ENCODE measurements at regions not wholly inside any gene's neighbourhood (a gene's known extent, or its start where the extent isn't known, plus 50 kb on each side); places are given as distances from the start of the nearest gene placed in this dataset.

- H3K9me3 ChIP-seq (ENCODE audit: control insufficient read depth, insufficient read depth, low read depth, low read length) = no peaks in the 10 kb centered on the region; the same call in 1 of the 2 replicates
- no peaks in the 10 kb centered on the region for H3K4me1 ChIP-seq (ENCODE audit: control insufficient read depth, insufficient read depth, low read length)
- no peaks in the 10 kb centered on the region for H3K36me3 ChIP-seq (ENCODE audit: control insufficient read depth, insufficient read depth, low read length)
- H3K9ac ChIP-seq (ENCODE audit: low read length) = no peak overlapping the region
- no peaks in the 10 kb centered on the region for H3K27me3 ChIP-seq (ENCODE audit: control insufficient read depth, insufficient read depth, low read length)
- H3K27ac ChIP-seq (ENCODE audit: low read depth, low read length) = no peak overlapping the region
- H3K4me3 ChIP-seq (ENCODE audit: low read depth, low read length) = no peak overlapping the region
Measured at GRCh38 chr9:116032683-116033440, 120.7 kb upstream of the PAPPA start.

GRCh38 chr9:116039312-116039711 lies 114.3 kb upstream of the PAPPA start:
- Histone ChIP-seq H3K4me1 (ENCODE audit: control insufficient read depth, insufficient read depth, low read length) (no peaks in the 10 kb centered on the region), H3K9me3 (ENCODE audit: control insufficient read depth, insufficient read depth, low read depth, low read length) (no peaks in the 10 kb centered on the region), H3K9ac (ENCODE audit: low read length) (no peak overlapping the region), H3K36me3 (ENCODE audit: control insufficient read depth, insufficient read depth, low read length) (no peaks in the 10 kb centered on the region), H3K27ac (ENCODE audit: low read depth, low read length) (no peak overlapping the region), H3K27me3 (ENCODE audit: control insufficient read depth, insufficient read depth, low read length) (no peaks in the 10 kb centered on the region), H3K4me3 (ENCODE audit: low read depth, low read length) (no peak overlapping the region)

GRCh38 chr9:116039893-116040292 lies 113.7 kb upstream of the PAPPA start:
- Histone ChIP-seq H3K36me3 (ENCODE audit: control insufficient read depth, insufficient read depth, low read length) (no peaks in the 10 kb centered on the region), H3K9ac (ENCODE audit: low read length) (no peak overlapping the region), H3K9me3 (ENCODE audit: control insufficient read depth, insufficient read depth, low read depth, low read length) (no peaks in the 10 kb centered on the region), H3K27ac (ENCODE audit: low read depth, low read length) (no peak overlapping the region), H3K27me3 (ENCODE audit: control insufficient read depth, insufficient read depth, low read length) (no peaks in the 10 kb centered on the region), H3K4me1 (ENCODE audit: control insufficient read depth, insufficient read depth, low read length) (no peaks in the 10 kb centered on the region), H3K4me3 (ENCODE audit: low read depth, low read length) (no peak overlapping the region)

- Histone ChIP-seq H3K4me3 (ENCODE audit: low read depth, low read length) (no peak overlapping the region), H3K9ac (ENCODE audit: low read length) (no peak overlapping the region), H3K27me3 (ENCODE audit: control insufficient read depth, insufficient read depth, low read length) (no peaks in the 10 kb centered on the region), H3K27ac (ENCODE audit: low read depth, low read length) (no peak overlapping the region), H3K4me1 (ENCODE audit: control insufficient read depth, insufficient read depth, low read length) (no peaks in the 10 kb centered on the region), H3K9me3 (ENCODE audit: control insufficient read depth, insufficient read depth, low read depth, low read length) (peaks cover 6% of the 10 kb centered on the region; the same call in 1 of the 2 replicates), H3K36me3 (ENCODE audit: control insufficient read depth, insufficient read depth, low read length) (no peaks in the 10 kb centered on the region)
Measured at GRCh38 chr9:116042321-116042720, 111.3 kb upstream of the PAPPA start.

- Histone ChIP-seq H3K27ac (ENCODE audit: low read depth, low read length) (no peak overlapping the region), H3K9me3 (ENCODE audit: control insufficient read depth, insufficient read depth, low read depth, low read length) (peaks cover 6% of the 10 kb centered on the region; the same call in 1 of the 2 replicates), H3K36me3 (ENCODE audit: control insufficient read depth, insufficient read depth, low read length) (no peaks in the 10 kb centered on the region), H3K9ac (ENCODE audit: low read length) (no peak overlapping the region), H3K4me1 (ENCODE audit: control insufficient read depth, insufficient read depth, low read length) (no peaks in the 10 kb centered on the region), H3K4me3 (ENCODE audit: low read depth, low read length) (no peak overlapping the region), H3K27me3 (ENCODE audit: control insufficient read depth, insufficient read depth, low read length) (no peaks in the 10 kb centered on the region; the same call in 1 of the 2 replicates)
Measured at GRCh38 chr9:116045083-116045482, 108.5 kb upstream of the PAPPA start.

GRCh38 chr9:116048081-116048480 lies 105.5 kb upstream of the PAPPA start:
- H3K9ac ChIP-seq (ENCODE audit: low read length) = no peak overlapping the region
- H3K4me1 ChIP-seq (ENCODE audit: control insufficient read depth, insufficient read depth, low read length) = no peaks in the 10 kb centered on the region
- no peak overlapping the region for H3K4me3 ChIP-seq (ENCODE audit: low read depth, low read length)
- H3K36me3 ChIP-seq (ENCODE audit: control insufficient read depth, insufficient read depth, low read length) = no peaks in the 10 kb centered on the region
- H3K27ac ChIP-seq (ENCODE audit: low read depth, low read length) = no peak overlapping the region
- peaks cover 6% of the 10 kb centered on the region; the same call in 1 of the 2 replicates for H3K9me3 ChIP-seq (ENCODE audit: control insufficient read depth, insufficient read depth, low read depth, low read length)
- H3K27me3 ChIP-seq (ENCODE audit: control insufficient read depth, insufficient read depth, low read length) = no peaks in the 10 kb centered on the region; the same call in 1 of the 2 replicates

- H3K27me3 ChIP-seq (ENCODE audit: control insufficient read depth, insufficient read depth, low read length) = no peaks in the 10 kb centered on the region; the same call in 1 of the 2 replicates
- no peak overlapping the region for H3K9ac ChIP-seq (ENCODE audit: low read length)
- H3K4me3 ChIP-seq (ENCODE audit: low read depth, low read length) = no peak overlapping the region
- no peaks in the 10 kb centered on the region for H3K36me3 ChIP-seq (ENCODE audit: control insufficient read depth, insufficient read depth, low read length)
- H3K27ac ChIP-seq (ENCODE audit: low read depth, low read length) = no peak overlapping the region
- H3K4me1 ChIP-seq (ENCODE audit: control insufficient read depth, insufficient read depth, low read length) = no peaks in the 10 kb centered on the region
- peaks cover 6% of the 10 kb centered on the region; the same call in 1 of the 2 replicates for H3K9me3 ChIP-seq (ENCODE audit: control insufficient read depth, insufficient read depth, low read depth, low read length)
Measured at GRCh38 chr9:116049456-116049855, 104.1 kb upstream of the PAPPA start.

GRCh38 chr9:116051528-116051927 lies 102.1 kb upstream of the PAPPA start:
- H3K9me3 ChIP-seq (ENCODE audit: control insufficient read depth, insufficient read depth, low read depth, low read length) = no peaks in the 10 kb centered on the region
- H3K4me1 ChIP-seq (ENCODE audit: control insufficient read depth, insufficient read depth, low read length) = no peaks in the 10 kb centered on the region
- H3K4me3 ChIP-seq (ENCODE audit: low read depth, low read length) = no peak overlapping the region
- no peak overlapping the region for H3K27ac ChIP-seq (ENCODE audit: low read depth, low read length)
- no peaks in the 10 kb centered on the region for H3K36me3 ChIP-seq (ENCODE audit: control insufficient read depth, insufficient read depth, low read length)
- no peaks in the 10 kb centered on the region; the same call in 1 of the 2 replicates for H3K27me3 ChIP-seq (ENCODE audit: control insufficient read depth, insufficient read depth, low read length)
- H3K9ac ChIP-seq (ENCODE audit: low read length) = no peak overlapping the region

- Histone ChIP-seq H3K4me1 (ENCODE audit: control insufficient read depth, insufficient read depth, low read length) (no peaks in the 10 kb centered on the region), H3K27me3 (ENCODE audit: control insufficient read depth, insufficient read depth, low read length) (no peaks in the 10 kb centered on the region), H3K9ac (ENCODE audit: low read length) (no peak overlapping the region), H3K9me3 (ENCODE audit: control insufficient read depth, insufficient read depth, low read depth, low read length) (no peaks in the 10 kb centered on the region), H3K4me3 (ENCODE audit: low read depth, low read length) (no peak overlapping the region), H3K36me3 (ENCODE audit: control insufficient read depth, insufficient read depth, low read length) (no peaks in the 10 kb centered on the region), H3K27ac (ENCODE audit: low read depth, low read length) (no peak overlapping the region)
Measured at GRCh38 chr9:116055536-116055935, 98.1 kb upstream of the PAPPA start.

GRCh38 chr9:116057371-116057770 lies 96.2 kb upstream of the PAPPA start:
- H3K27ac ChIP-seq (ENCODE audit: low read depth, low read length) = no peak overlapping the region
- no peaks in the 10 kb centered on the region for H3K9me3 ChIP-seq (ENCODE audit: control insufficient read depth, insufficient read depth, low read depth, low read length)
- no peak overlapping the region for H3K9ac ChIP-seq (ENCODE audit: low read length)
- H3K36me3 ChIP-seq (ENCODE audit: control insufficient read depth, insufficient read depth, low read length) = no peaks in the 10 kb centered on the region
- no peaks in the 10 kb centered on the region for H3K27me3 ChIP-seq (ENCODE audit: control insufficient read depth, insufficient read depth, low read length)
- no peak overlapping the region for H3K4me3 ChIP-seq (ENCODE audit: low read depth, low read length)
- H3K4me1 ChIP-seq (ENCODE audit: control insufficient read depth, insufficient read depth, low read length) = no peaks in the 10 kb centered on the region

GRCh38 chr9:116058421-116058820 lies 95.2 kb upstream of the PAPPA start:
- Histone ChIP-seq H3K27me3 (ENCODE audit: control insufficient read depth, insufficient read depth, low read length) (no peaks in the 10 kb centered on the region), H3K27ac (ENCODE audit: low read depth, low read length) (no peak overlapping the region), H3K4me1 (ENCODE audit: control insufficient read depth, insufficient read depth, low read length) (no peaks in the 10 kb centered on the region), H3K36me3 (ENCODE audit: control insufficient read depth, insufficient read depth, low read length) (no peaks in the 10 kb centered on the region), H3K9ac (ENCODE audit: low read length) (no peak overlapping the region), H3K9me3 (ENCODE audit: control insufficient read depth, insufficient read depth, low read depth, low read length) (no peaks in the 10 kb centered on the region), H3K4me3 (ENCODE audit: low read depth, low read length) (no peak overlapping the region)

All from HUES6 (cell line).